ENCODE measurements at regions not wholly inside any gene's neighbourhood (a gene's known extent, or its start where the extent isn't known, plus 50 kb on each side); places are given as distances from the start of the nearest gene placed in this dataset.

- TF ChIP-seq TCF7L2 (IDR thresholded peaks at IDR 0.05; ENCODE audit: low read depth, low read length) = no peak
- no peak for TF ChIP-seq SIN3A (IDR thresholded peaks at IDR 0.05; ENCODE audit: borderline replicate concordance, insufficient read depth, low read depth, low read length)
- TF ChIP-seq CTCF (IDR thresholded peaks at IDR 0.05) = no peak
- TF ChIP-seq POLR2AphosphoS5 (IDR thresholded peaks at IDR 0.05; ENCODE audit: low read depth, low read length) = no peak
- TF ChIP-seq, protein P1, sequence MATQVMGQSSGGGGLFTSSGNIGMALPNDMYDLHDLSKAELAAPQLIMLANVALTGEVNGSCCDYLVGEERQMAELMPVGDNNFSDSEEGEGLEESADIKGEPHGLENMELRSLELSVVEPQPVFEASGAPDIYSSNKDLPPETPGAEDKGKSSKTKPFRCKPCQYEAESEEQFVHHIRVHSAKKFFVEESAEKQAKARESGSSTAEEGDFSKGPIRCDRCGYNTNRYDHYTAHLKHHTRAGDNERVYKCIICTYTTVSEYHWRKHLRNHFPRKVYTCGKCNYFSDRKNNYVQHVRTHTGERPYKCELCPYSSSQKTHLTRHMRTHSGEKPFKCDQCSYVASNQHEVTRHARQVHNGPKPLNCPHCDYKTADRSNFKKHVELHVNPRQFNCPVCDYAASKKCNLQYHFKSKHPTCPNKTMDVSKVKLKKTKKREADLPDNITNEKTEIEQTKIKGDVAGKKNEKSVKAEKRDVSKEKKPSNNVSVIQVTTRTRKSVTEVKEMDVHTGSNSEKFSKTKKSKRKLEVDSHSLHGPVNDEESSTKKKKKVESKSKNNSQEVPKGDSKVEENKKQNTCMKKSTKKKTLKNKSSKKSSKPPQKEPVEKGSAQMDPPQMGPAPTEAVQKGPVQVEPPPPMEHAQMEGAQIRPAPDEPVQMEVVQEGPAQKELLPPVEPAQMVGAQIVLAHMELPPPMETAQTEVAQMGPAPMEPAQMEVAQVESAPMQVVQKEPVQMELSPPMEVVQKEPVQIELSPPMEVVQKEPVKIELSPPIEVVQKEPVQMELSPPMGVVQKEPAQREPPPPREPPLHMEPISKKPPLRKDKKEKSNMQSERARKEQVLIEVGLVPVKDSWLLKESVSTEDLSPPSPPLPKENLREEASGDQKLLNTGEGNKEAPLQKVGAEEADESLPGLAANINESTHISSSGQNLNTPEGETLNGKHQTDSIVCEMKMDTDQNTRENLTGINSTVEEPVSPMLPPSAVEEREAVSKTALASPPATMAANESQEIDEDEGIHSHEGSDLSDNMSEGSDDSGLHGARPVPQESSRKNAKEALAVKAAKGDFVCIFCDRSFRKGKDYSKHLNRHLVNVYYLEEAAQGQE (IDR thresholded peaks at IDR 0.05; ENCODE audit: insufficient read depth in 1 of 2, low read depth in 2 of 2, low read length in 1 of 2) = no peak
- no TSS peak for BruUV-seq (replicated peaks)
- ATAC-seq (no peak), DNase-seq (ENCODE audit: low read depth, low spot score) (no peak)
- intact Hi-C loops (cut with micrococcal nuclease; ENCODE audit: unreplicated experiment) (no loop called here), in situ Hi-C loops (cut with HindIII; ENCODE audit: low pct_unique_long_range_greater_than_20kb, low sequenced_read_pairs) (no loop called here)
- ChIA-PET CTCF (no interaction called here), POLR2A (interaction anchor here (0.6 kb wide), 1 partner anchor 10 kb away, joined by 3 read pairs; no protein-coding TSS in a partner anchor)
- no peak overlapping the region for H3K4me3 ChIP-seq (ENCODE audit: low read depth in 2 of 2, low read length in 2 of 2)
- H3K4me1 ChIP-seq (ENCODE audit: control insufficient read depth, insufficient read depth, low read length) = no peaks in the 10 kb centered on the region
- H3K27me3 ChIP-seq (ENCODE audit: control insufficient read depth, insufficient read depth, low read length) = no peaks in the 10 kb centered on the region
- H3K9me3 ChIP-seq (ENCODE audit: control insufficient read depth, insufficient read depth, low read depth, low read length) = no peaks in the 10 kb centered on the region
- no peaks in the 10 kb centered on the region for H3K36me3 ChIP-seq (ENCODE audit: control insufficient read depth, insufficient read depth, low read length)
- no peak overlapping the region for H3K27ac ChIP-seq (ENCODE audit: low read length)
Observed at GRCh38 chr16:62939687-62940086, 903.4 kb upstream of the CDH8 start.

DNA sequence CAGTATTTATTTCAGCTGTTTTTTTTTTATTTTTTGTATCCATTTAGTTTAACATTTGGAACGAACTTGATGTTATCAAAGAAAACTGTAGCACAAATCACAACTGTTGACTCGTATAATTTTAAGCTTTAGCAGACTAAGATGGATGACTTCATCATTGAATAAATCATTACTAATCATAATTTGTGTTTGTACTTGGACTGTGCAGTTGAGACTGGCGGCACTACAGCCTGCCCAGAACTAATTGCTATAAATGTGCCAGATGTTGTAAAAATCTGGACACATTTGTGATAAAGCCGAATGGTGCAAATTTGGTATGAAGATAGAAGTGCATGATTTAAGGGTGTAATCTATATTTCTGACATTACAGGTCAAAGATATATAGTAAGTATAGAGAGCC, 897.7 kb upstream of the CDH8 start:
- no peak for ATAC-seq
- BruUV-seq (replicated peaks) = no TSS peak
- H3K4me1 ChIP-seq (ENCODE audit: control insufficient read depth, insufficient read depth, low read length) = no peaks in the 10 kb centered on the region
- ChIA-PET POLR2A (no interaction called here), CTCF (no interaction called here)
- H3K27ac ChIP-seq (ENCODE audit: low read length) = no peak overlapping the region
- no peak for DNase-seq (ENCODE audit: low read depth, low spot score)
- intact Hi-C loops (cut with micrococcal nuclease; ENCODE audit: unreplicated experiment) = loop anchor here (2.0 kb wide), 1 partner anchor 25 kb away; no protein-coding TSS in a partner anchor
- TF ChIP-seq CTCF (IDR thresholded peaks at IDR 0.05) (no peak), POLR2AphosphoS5 (IDR thresholded peaks at IDR 0.05; ENCODE audit: low read depth, low read length) (no peak), SIN3A (IDR thresholded peaks at IDR 0.05; ENCODE audit: borderline replicate concordance, insufficient read depth, low read depth, low read length) (no peak), TCF7L2 (IDR thresholded peaks at IDR 0.05; ENCODE audit: low read depth, low read length) (no peak)
- TF ChIP-seq, protein P1 (IDR thresholded peaks at IDR 0.05; ENCODE audit: insufficient read depth in 1 of 2, low read depth in 2 of 2, low read length in 1 of 2) = no peak
- no peaks in the 10 kb centered on the region for H3K36me3 ChIP-seq (ENCODE audit: control insufficient read depth, insufficient read depth, low read length)
- H3K9me3 ChIP-seq (ENCODE audit: control insufficient read depth, insufficient read depth, low read depth, low read length) = no peaks in the 10 kb centered on the region
- no peaks in the 10 kb centered on the region for H3K27me3 ChIP-seq (ENCODE audit: control insufficient read depth, insufficient read depth, low read length)
- in situ Hi-C loops (cut with HindIII; ENCODE audit: low pct_unique_long_range_greater_than_20kb, low sequenced_read_pairs) = no loop called here
- H3K4me3 ChIP-seq (ENCODE audit: low read depth in 2 of 2, low read length in 2 of 2) = no peak overlapping the region
